Activated CD4-positive, alpha-beta T cell treated with anti-CD3 and anti-CD28 coated beads for 36 hours (primary cell): ENCODE measurements at regions not wholly inside any gene's neighbourhood (a gene's known extent, or its start where the extent isn't known, plus 50 kb on each side); places are given as distances from the start of the nearest gene placed in this dataset.

Source experiments
- ATAC-seq: fragments of 200-7000 bp; cut with Tn5 transposase; one replicate; pipeline ENCODE4 v1.10.0; 2021; ENCODE audit warnings: mild to moderate bottlenecking, moderate library complexity
- CTCF ChIA-PET: fragments of 350-600 bp; sonication (Branson Sonifier 250); formaldehyde crosslinking; loops from one replicate; lab custom pipeline; 2021; ENCODE audit warnings: antibody characterized with exemption; lab: Charles Lee
- POLR2A ChIA-PET: fragments of 350-600 bp; sonication (Branson Sonifier 250); formaldehyde crosslinking; loops from one replicate; lab custom pipeline; 2021; ENCODE audit warnings: antibody characterized with exemption, inconsistent platforms; lab: Charles Lee
- DNase-seq: peaks from one replicate; pipeline ENCODE4 v3.0.0-alpha.2; 2020
- H3K27ac Mint-ChIP-seq: one replicate; pipeline ENCODE4 v1.8.0; 2021; ENCODE audit warnings: mixed read lengths
- H3K27me3 Mint-ChIP-seq: one replicate; pipeline ENCODE4 v1.8.0; 2021; ENCODE audit warnings: mixed read lengths
- H3K36me3 Mint-ChIP-seq: one replicate; pipeline ENCODE4 v1.8.0; 2021; ENCODE audit warnings: low read depth, mixed read lengths
- H3K4me1 Mint-ChIP-seq: one replicate; pipeline ENCODE4 v1.8.0; 2021; ENCODE audit warnings: mixed read lengths
- H3K4me3 Mint-ChIP-seq: one replicate; pipeline ENCODE4 v1.8.0; 2021; ENCODE audit warnings: mild to moderate bottlenecking, moderate library complexity, mixed read lengths
- H3K9me3 Mint-ChIP-seq: one replicate; pipeline ENCODE4 v1.8.0; 2021; ENCODE audit warnings: low read depth, mixed read lengths
- intact Hi-C, 2 experiments: fragments of 100-400 bp; cut with DNase I in 1 of 2; cut with micrococcal nuclease in 1 of 2; formaldehyde crosslinking; loops; one replicate each; pipeline versions ENCODE4 v1.14.2 to v1.15.1; 2022 to 2024; cut with DNase I, micrococcal nuclease

DNA sequence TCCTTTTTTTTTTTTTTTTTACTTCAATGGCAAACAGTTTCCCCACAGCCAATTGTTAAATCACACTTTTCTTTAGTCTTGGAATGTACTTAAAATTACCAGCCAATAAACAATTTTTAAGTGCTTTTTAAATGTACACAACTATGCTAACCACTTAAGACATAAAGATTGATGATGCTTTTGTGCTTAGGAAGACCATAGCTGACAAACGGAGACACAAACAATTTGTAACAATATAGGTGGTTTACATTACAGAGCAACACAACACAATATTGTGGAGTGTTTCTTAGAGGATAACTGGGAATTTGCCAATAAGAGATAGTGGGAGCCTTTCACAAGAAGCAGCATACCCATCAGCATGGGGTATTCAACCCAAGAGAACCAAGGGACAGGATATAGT lies 798.5 kb upstream of the IGFBP3 start:
- POLR2A ChIA-PET: no interaction called here
- H3K27ac Mint-ChIP-seq: no peak overlapping the region
- intact Hi-C loops: no loop called here
- CTCF ChIA-PET: no interaction called here
- H3K9me3 Mint-ChIP-seq: peaks cover 6% of the 10 kb centered on the region
- H3K27me3 Mint-ChIP-seq: no peaks in the 10 kb centered on the region
- H3K4me1 Mint-ChIP-seq: no peaks in the 10 kb centered on the region
- no peaks in the 10 kb centered on the region for H3K36me3 Mint-ChIP-seq
- DNase-seq: no peak
- ATAC-seq: no peak
- no peak overlapping the region for H3K4me3 Mint-ChIP-seq

DNA sequence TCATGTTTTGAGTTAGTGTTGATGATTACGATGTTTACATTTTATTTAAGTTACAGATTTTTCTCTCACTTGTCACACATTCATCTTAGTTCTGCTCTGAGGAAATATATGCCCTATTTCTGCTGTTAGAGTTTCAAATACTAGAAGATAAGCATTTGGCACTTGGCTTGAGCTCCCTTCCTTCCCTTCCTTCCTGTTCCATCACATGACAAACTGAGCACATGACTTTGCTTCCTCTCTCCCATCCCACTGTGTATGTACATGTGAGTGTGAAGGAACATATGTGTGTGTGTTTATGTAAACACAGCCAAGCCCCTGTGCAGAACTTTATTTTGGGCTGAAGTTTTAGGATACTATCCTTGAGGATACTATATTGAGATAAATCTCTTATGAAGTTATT lies 795.9 kb upstream of the IGFBP3 start:
- DNase-seq (no peak), ATAC-seq (no peak)
- intact Hi-C loops: no loop called here
- CTCF ChIA-PET: no interaction called here
- no peak overlapping the region for H3K4me3 Mint-ChIP-seq
- H3K27me3 Mint-ChIP-seq: no peaks in the 10 kb centered on the region
- no peaks in the 10 kb centered on the region for H3K4me1 Mint-ChIP-seq
- H3K27ac Mint-ChIP-seq: no peak overlapping the region
- peaks cover 4% of the 10 kb centered on the region for H3K9me3 Mint-ChIP-seq
- POLR2A ChIA-PET: no interaction called here
- no peaks in the 10 kb centered on the region for H3K36me3 Mint-ChIP-seq

DNA sequence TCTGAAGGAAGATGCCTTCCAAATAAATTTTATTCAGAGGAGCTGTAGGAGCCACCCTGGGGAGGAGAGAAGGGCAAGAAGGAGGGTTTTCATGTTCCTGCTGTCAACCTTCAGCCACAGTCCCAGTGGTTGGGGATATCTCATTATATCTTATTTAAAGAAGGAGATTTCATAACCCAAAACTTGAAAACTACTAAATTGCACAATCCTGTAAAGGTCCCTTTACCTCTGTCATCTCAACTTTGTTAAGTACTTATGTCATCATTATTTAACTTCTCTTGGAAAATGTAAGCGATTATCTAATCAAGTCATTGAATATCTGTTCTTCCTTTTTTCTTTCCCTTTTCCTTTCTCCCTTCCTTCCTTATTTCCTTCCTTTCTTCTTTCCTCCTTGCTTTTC lies 794.5 kb upstream of the IGFBP3 start:
- H3K36me3 Mint-ChIP-seq: no peaks in the 10 kb centered on the region
- H3K4me1 Mint-ChIP-seq: no peaks in the 10 kb centered on the region
- no peak for ATAC-seq
- CTCF ChIA-PET: no interaction called here
- peaks cover 4% of the 10 kb centered on the region for H3K9me3 Mint-ChIP-seq
- no peak overlapping the region for H3K27ac Mint-ChIP-seq
- no peaks in the 10 kb centered on the region for H3K27me3 Mint-ChIP-seq
- H3K4me3 Mint-ChIP-seq: no peak overlapping the region
- intact Hi-C loops: no loop called here
- POLR2A ChIA-PET: no interaction called here
- DNase-seq: no peak

DNA sequence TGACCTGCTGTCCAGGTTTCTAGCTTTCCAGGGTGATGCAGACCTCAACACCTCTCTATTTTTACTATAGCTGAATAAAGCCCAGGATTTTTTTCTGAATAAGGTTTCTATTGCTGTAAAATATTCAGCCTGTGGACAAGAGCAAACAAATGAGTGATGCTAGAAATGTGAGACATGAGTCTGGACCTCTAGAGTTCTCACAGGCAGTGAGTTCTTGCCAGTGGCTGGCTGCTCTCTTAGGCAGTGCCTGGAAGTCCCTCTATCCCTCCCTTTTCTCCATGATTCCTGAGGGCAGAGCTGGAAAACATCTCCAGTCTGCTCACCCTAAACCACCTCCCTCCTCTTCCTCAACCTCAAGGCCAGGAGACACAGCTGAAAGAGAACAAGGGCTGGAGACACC lies 793.8 kb upstream of the IGFBP3 start:
- Mint-ChIP-seq H3K27me3 (no peaks in the 10 kb centered on the region), H3K4me3 (no peak overlapping the region), H3K4me1 (no peaks in the 10 kb centered on the region), H3K36me3 (no peaks in the 10 kb centered on the region), H3K27ac (no peak overlapping the region), H3K9me3 (peaks cover 2% of the 10 kb centered on the region)
- ATAC-seq: no peak
- DNase-seq: no peak
- intact Hi-C loops: no loop called here
- POLR2A ChIA-PET: no interaction called here
- CTCF ChIA-PET: no interaction called here

DNA sequence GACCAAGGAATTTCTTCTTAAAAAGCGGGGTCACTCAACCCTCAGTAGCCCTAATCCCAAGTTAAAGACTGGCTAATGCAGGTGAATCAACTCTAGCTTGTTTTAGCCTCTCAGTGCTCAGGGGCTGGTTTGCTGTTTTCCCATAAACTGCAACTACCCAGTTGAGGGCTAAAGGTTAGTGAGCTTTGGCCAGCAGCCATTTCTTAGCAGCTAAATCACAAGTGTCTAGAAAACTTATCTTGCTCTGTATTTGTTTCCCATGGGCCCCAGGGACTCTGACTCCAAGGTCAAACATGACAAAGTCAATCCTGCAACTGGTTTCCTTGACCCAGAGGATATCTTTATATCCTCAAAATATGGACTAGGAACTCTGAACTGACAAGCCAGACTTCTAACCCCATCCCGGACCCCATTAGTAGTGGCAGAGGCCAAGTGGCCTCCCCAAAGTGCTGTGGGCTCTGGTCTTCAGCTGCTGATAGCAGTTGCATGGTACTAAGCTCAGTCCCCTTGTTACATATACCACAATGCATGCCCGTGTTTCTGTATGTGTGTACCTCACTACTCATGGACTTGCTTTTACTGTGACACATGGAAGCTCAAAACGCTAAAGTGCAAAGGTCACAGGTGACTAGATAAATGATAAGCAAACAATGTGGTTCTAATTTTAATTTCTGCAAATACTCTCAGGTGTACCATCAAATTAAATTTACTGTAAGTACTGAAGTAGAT lies 793.0 kb upstream of the IGFBP3 start:
- CTCF ChIA-PET: interaction anchor here (0.6 kb wide), 1 partner anchor 18 kb away, joined by 3 read pairs; no protein-coding TSS in a partner anchor
- ATAC-seq: no peak

DNA sequence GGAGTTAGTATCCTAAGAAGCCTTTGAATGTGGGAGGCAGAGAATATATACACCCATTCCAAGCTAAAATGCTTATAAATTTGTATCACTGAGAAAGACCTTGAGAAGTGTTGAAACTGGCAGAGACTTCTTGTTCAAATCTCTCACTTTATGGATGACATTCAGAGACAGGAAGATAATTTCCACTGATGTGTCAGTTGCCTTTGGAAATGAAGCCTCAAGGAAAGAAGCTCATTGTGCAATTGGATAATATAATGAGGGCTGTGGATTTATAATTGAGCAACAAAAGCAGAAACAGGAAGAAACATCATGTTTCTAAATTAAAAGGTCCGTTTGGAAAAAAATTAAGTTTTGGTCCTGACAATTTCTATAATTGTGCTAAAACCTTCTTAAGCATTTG lies 789.9 kb upstream of the IGFBP3 start:
- ChIA-PET POLR2A (no interaction called here), CTCF (no interaction called here)
- no peaks in the 10 kb centered on the region for H3K4me1 Mint-ChIP-seq
- no peak overlapping the region for H3K27ac Mint-ChIP-seq
- intact Hi-C loops: no loop called here
- H3K4me3 Mint-ChIP-seq: no peak overlapping the region
- ATAC-seq (no peak), DNase-seq (no peak)
- no peaks in the 10 kb centered on the region for H3K9me3 Mint-ChIP-seq
- no peaks in the 10 kb centered on the region for H3K36me3 Mint-ChIP-seq
- no peaks in the 10 kb centered on the region for H3K27me3 Mint-ChIP-seq

More for the DNA sequence above, 793.0 kb upstream of the IGFBP3 start:
- DNase-seq: no peak
- Mint-ChIP-seq H3K4me3 (no peak overlapping the region), H3K9me3 (peaks cover 2% of the 10 kb centered on the region), H3K27me3 (no peaks in the 10 kb centered on the region), H3K36me3 (no peaks in the 10 kb centered on the region), H3K4me1 (no peaks in the 10 kb centered on the region), H3K27ac (no peak overlapping the region)
- intact Hi-C loops: no loop called here
- POLR2A ChIA-PET: no interaction called here

DNA sequence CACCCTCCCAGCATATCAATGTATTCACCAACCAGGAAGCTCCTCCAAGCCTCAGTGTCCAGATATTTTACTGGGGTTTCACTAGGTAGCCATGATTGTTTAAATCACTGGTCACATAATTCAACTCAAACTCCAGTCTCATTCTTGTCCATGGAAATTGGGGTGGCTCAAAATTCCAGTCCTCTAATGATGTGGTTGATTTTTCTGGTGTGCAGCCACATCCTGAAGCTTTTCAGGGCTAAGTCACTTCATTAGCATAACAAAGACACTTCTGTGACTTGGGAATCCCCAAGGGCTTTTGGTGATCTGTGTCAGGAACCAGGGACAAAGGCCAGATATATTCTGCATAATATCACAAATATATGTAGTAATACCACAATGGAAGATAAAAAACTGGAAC lies 786.9 kb upstream of the IGFBP3 start:
- Mint-ChIP-seq H3K4me3 (no peak overlapping the region), H3K9me3 (no peaks in the 10 kb centered on the region), H3K27ac (no peak overlapping the region), H3K4me1 (no peaks in the 10 kb centered on the region), H3K27me3 (no peaks in the 10 kb centered on the region), H3K36me3 (no peaks in the 10 kb centered on the region)
- ChIA-PET CTCF (interaction anchor here (0.7 kb wide), 1 partner anchor 1521 kb away, joined by 4 read pairs; no protein-coding TSS in a partner anchor), POLR2A (no interaction called here)
- intact Hi-C loops: no loop called here
- DNase-seq (no peak), ATAC-seq (no peak)

DNA sequence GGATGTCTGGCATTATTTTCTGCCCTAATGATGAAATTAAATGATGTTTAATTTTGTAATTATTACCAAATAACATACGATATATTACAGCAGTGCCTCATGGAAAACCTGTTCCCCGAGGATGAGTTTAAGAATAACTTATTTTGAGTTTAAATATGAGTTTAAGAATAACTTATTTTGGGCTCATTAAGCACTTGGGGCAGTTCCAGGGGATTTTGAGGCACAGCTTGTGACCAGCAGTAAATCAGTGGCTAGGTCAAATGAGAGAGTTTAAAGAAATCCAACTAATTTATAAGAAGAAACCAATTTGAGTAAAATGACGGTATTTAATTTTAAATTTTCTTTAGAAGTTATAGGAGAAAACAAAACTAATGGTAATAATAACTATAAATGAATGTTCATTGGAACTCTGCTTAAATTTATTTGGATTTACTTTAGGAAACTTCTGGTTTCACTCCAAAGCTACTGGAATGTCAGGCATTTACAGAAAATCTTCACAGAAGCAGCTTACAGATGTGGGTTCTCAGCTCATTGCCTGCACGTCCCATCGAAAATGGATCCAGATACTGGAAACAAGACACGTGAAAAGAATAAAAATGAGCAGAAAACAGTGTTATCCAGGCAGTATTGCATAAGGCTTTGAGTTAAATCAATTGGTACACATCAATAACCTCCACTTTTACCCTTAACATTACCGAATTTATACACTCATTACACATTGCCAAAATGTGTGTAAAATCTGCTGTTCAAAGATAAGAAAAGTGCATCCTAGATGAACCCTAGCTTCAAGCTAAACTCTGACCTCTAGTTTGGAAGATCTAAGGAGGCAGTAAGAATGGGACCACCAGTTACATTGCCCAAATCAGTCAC lies 784.5 kb upstream of the IGFBP3 start:
- Mint-ChIP-seq H3K36me3 (no peaks in the 10 kb centered on the region), H3K4me1 (no peaks in the 10 kb centered on the region), H3K27ac (no peak overlapping the region), H3K27me3 (no peaks in the 10 kb centered on the region), H3K9me3 (no peaks in the 10 kb centered on the region), H3K4me3 (no peak overlapping the region)
- ATAC-seq (no peak), DNase-seq (no peak)
- intact Hi-C loops: no loop called here
- ChIA-PET POLR2A (no interaction called here), CTCF (no interaction called here)

DNA sequence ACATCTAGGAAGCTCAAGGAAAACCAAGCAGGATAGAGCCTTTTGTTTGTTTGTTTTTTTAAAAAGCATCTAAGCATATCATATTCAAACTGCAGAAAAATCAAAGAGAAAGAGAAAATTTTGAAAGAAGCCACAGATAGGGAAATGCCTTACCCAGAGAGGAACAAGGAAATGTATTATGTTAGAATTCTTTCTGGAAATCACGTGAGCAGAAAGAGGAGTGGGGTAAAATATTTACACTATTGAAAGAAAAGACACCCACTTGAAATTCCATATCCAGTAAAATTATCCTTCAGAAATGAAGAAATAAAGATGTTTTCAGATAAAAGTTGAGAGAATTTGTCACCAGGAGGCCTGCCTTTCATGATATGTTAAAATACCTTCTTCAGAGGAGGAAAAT lies 775.7 kb upstream of the IGFBP3 start:
- Mint-ChIP-seq H3K9me3 (no peaks in the 10 kb centered on the region), H3K36me3 (no peaks in the 10 kb centered on the region), H3K27ac (no peak overlapping the region), H3K4me3 (no peak overlapping the region), H3K27me3 (no peaks in the 10 kb centered on the region), H3K4me1 (no peaks in the 10 kb centered on the region)
- no peak for DNase-seq
- intact Hi-C loops: no loop called here
- no peak for ATAC-seq
- POLR2A ChIA-PET: no interaction called here
- CTCF ChIA-PET: interaction anchor here (0.7 kb wide), 1 partner anchor 132 kb away, joined by 4 read pairs; no protein-coding TSS in a partner anchor

DNA sequence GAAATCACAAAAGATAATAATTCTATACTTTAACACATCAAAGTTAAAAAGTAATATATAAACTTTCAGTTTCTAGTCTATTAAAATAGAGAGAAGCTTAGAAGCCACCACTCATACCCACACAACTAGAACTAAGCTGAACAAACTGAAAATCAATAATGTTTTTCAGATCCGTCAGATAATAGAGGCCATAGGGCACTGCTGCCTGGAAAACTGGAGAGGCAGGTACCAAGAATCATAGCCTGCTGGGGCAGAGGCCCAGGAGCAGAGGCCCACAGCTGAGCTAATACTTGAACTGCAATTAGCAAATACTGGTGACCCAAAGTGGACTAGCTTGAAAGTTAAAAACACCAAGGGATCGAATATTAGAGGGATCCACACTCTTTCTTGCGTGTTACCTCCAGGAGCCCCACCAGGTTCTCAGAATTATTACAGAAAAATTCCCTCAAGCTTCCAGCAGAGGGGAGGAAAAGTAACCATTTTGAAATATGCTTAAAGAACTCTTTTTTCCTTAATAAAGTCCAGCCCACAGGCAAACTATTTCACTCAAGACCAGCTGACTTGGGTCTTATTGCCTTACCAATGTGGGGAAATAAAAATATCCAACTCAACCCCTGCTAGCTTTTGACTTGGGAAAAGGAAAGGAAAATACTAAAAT lies 774.1 kb upstream of the IGFBP3 start:
- intact Hi-C loops: no loop called here
- no peaks in the 10 kb centered on the region for H3K27me3 Mint-ChIP-seq
- POLR2A ChIA-PET: no interaction called here
- no peaks in the 10 kb centered on the region for H3K4me1 Mint-ChIP-seq
- CTCF ChIA-PET: no interaction called here
- DNase-seq: no peak
- no peak overlapping the region for H3K4me3 Mint-ChIP-seq
- no peak for ATAC-seq
- H3K9me3 Mint-ChIP-seq: no peaks in the 10 kb centered on the region
- H3K36me3 Mint-ChIP-seq: no peaks in the 10 kb centered on the region
- no peak overlapping the region for H3K27ac Mint-ChIP-seq

DNA sequence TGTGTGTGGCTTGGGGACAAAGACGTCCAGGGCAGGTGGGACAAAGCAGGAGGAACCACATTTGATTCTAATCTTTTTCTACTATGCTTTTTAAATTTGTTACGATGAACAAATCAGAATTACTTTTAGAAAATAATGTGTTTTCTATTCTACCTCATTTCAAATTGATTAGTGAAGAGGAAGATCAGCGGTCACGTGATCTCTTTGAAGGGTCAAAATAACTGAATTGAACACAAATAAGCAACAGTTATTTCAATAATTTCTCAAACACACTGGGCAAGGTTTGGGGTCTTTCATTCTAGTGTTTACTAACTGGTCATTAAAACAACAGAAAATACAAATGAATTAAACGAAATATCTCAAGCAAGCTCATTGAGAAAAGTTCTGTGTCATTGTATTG lies 773.0 kb upstream of the IGFBP3 start:
- no peak for DNase-seq
- ChIA-PET POLR2A (no interaction called here), CTCF (no interaction called here)
- no peaks in the 10 kb centered on the region for H3K36me3 Mint-ChIP-seq
- intact Hi-C loops: no loop called here
- no peak overlapping the region for H3K27ac Mint-ChIP-seq
- no peaks in the 10 kb centered on the region for H3K9me3 Mint-ChIP-seq
- no peak for ATAC-seq
- H3K27me3 Mint-ChIP-seq: no peaks in the 10 kb centered on the region
- H3K4me1 Mint-ChIP-seq: no peaks in the 10 kb centered on the region
- no peak overlapping the region for H3K4me3 Mint-ChIP-seq
